Retinal pigment epithelial cell (primary cell): ENCODE measurements at regions not wholly inside any gene's neighbourhood (a gene's known extent, or its start where the extent isn't known, plus 50 kb on each side); places are given as distances from the start of the nearest gene placed in this dataset.
"Not testable (repeated sequence)": the region's sequence is repeated elsewhere in the genome, so short reads cannot be mapped to it uniquely, and the experiment has no call there.

Experiments used
- DNase-seq: peaks from one replicate; pipeline ENCODE4 v3.0.0-alpha.2; 2010; ENCODE audit warnings: low read depth
- H3K4me3 ChIP-seq: 2 replicates; pipeline ENCODE4 v1.5.1; 2011; ENCODE audit warnings: mild to moderate bottlenecking, low read length, control low read depth, moderate library complexity
- TF ChIP-seq, protein P1 (sequence below): conservative IDR thresholded peaks from 2 replicates; pipeline ENCODE4 v1.5.1; 2011; ENCODE audit warnings: low read depth, low read length, control low read depth, inconsistent platforms

DNA sequence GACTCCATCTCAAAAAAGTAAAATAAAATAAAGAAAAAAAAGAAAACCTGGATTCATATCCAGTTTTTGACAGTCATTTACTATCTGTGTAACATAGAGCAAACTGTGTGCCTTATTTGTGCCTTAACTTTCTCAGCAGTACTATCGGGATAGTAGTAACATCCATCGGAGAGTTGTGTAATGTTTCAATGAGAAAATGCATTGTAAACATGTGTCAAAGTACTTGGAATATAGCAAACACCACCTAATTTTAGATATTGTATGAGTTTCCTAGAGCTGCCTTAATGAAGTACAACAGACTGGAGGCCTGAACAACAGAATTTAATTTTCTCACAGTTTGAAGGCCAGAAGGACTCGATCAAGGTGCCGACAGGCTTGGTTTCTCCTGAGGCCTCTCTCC is 81.3 kb upstream of the CDC42EP3 start:
- DNase-seq, result no peak
- H3K4me3 ChIP-seq, result no peak overlapping the region
- TF ChIP-seq, protein P1, sequence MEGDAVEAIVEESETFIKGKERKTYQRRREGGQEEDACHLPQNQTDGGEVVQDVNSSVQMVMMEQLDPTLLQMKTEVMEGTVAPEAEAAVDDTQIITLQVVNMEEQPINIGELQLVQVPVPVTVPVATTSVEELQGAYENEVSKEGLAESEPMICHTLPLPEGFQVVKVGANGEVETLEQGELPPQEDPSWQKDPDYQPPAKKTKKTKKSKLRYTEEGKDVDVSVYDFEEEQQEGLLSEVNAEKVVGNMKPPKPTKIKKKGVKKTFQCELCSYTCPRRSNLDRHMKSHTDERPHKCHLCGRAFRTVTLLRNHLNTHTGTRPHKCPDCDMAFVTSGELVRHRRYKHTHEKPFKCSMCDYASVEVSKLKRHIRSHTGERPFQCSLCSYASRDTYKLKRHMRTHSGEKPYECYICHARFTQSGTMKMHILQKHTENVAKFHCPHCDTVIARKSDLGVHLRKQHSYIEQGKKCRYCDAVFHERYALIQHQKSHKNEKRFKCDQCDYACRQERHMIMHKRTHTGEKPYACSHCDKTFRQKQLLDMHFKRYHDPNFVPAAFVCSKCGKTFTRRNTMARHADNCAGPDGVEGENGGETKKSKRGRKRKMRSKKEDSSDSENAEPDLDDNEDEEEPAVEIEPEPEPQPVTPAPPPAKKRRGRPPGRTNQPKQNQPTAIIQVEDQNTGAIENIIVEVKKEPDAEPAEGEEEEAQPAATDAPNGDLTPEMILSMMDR, result no peak

DNA sequence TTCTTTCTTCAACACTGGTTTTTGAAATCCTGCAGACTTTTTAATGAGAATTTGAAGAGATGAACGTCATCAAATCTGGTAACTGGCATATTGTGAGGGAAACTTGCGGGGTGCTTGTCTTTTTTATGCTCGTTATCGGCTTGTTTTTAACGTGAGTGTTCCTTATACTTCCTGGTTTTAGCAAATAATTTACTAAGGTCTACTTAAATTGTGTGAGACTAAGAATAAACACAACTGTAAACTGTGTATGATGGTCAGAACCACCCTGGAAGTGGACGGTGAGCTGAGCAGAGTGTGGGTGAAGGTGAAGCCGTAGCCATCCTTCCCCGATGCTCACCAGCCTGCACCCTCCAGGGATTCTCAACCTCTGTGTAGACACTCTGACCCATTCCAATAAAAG is 82.3 kb upstream of the CDC42EP3 start:
- TF ChIP-seq, protein P1, result no peak
- H3K4me3 ChIP-seq, result no peak overlapping the region
- no peak for DNase-seq

DNA sequence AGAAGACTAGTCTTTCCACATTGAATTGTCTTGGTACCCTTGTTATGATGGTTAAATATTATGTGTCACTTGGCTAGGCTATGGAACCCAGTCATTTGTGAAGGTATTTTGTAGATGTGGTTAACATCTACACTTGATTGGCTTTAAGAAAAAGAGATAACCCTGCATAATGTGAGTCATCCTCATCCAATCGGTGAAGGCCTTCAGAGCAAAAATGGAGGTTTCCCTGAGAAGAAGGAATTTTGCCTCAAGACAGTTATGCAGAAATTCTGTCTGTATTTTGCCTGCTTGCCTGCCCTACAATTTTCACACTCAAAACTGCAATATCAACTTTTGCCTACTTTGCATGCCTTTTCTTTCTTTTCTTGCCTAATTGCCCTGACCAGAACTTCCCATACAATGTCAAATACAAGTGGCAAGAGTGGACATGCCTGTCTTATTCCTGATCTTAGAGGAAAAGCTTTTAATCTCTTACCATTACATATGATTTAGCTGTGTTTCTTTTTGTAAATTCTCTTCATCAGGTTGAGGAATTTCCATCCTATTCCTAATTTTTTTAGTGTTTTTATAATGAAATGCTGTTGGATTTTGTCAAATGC is 84.6 kb upstream of the CDC42EP3 start:
- not testable (repeated sequence) for H3K4me3 ChIP-seq, DNase-seq

DNA sequence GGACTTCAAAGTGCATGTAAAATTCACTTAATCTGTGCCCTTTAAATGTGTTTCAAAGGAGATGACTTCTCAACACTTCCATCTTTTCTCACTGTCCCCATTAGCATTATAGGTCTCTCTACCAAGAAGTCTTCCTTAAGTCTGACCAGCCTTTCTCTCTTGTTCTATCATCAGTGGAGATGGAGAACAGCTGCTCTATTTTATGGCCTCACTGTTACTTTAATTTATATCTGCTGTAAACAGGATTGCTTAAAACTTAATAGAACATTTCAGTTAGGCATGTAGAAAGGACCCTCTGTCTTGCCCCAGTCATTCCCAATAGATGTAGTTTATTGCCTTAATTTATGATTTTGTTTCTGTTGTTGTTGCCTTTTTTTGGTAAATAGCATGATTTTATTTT is 86.0 kb upstream of the CDC42EP3 start:
- DNase-seq, result not testable (repeated sequence)

DNA sequence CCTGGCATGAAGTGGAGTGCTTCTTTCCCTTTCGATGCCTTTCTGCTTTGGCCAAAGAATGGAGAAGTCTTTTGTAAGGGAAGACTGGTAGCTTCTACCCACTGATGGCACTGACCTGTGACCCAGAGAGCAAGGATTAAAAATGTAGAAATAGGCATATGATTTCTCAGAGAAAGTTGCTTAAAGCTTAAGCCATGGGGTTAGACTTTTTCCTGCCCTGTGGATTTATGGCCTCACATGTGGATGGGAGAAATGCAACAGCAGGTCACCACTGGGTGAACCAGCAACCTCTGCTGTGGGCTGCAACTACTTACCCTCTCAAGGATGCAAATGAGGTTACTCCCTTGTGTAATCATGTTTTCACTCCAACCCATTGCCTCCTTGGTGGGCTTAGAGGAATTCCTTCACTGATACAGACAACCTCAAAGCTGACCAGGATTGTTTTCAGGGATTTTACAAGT is 86.7 kb upstream of the CDC42EP3 start:
- H3K4me3 ChIP-seq, result not testable (repeated sequence)

More for the DNA sequence above, 86.0 kb upstream of the CDC42EP3 start:
- not testable (repeated sequence) for H3K4me3 ChIP-seq

DNA sequence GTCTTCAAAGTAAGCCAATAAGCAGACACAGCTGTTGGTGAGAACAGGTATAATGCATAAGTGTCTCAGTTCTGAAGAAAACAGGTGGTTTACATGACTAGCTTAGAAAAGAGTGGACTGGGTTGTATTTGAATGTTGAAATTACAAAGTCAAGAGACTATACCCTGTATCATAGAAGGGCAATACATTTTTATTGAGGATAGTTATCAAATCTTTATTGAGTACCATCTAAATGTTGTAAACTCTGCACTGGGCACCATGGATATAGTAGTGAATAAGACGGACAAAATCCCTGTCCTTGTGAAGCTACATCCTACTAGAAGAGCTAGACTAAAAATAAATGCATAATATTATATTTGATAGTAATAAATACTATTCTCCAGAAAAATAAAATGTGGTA is 88.5 kb upstream of the CDC42EP3 start:
- not testable (repeated sequence) for DNase-seq, H3K4me3 ChIP-seq

More for the DNA sequence above, 86.7 kb upstream of the CDC42EP3 start:
- DNase-seq, result not testable (repeated sequence)

DNA sequence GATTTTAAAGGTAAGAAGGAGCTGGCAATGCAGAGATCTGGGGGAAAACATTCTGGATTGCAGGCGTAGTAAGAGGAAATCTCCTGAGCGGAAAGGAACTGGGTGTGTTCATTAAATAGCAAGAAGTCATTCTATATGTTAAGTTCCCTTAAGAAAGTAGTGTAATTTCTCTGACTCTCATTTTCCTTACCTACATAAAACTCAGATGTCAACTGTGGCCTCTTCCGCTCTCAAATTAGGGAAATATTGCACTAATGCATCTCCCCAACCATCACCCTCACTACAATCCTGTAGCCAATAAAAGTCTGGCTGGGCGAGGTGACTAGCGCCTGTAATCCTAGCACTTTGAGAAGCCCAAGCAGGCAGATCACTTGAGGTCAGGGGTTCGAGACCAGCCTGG is 89.0 kb upstream of the CDC42EP3 start:
- DNase-seq, result no peak
- H3K4me3 ChIP-seq, result no peak overlapping the region
- TF ChIP-seq, protein P1, result no peak

DNA sequence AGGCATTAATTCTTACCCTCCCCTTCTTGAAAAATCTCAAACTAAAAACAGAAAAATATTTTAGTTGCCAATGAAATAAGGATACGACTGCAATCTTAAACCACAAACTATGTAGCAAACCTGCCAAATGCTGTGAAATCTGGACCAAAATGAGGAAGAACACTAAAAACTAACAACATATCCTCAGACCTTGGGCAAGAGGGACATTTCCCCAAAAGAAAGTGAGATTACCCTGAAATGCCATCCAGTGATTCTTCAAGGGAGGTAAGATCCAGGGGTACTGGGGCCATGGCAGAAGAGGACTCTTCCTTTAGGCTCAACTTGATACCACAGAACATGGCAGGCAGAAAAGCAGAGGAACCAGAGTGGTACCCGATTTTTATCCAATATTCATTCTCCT is 90.8 kb upstream of the CDC42EP3 start:
- H3K4me3 ChIP-seq, DNase-seq: not testable (repeated sequence)

DNA sequence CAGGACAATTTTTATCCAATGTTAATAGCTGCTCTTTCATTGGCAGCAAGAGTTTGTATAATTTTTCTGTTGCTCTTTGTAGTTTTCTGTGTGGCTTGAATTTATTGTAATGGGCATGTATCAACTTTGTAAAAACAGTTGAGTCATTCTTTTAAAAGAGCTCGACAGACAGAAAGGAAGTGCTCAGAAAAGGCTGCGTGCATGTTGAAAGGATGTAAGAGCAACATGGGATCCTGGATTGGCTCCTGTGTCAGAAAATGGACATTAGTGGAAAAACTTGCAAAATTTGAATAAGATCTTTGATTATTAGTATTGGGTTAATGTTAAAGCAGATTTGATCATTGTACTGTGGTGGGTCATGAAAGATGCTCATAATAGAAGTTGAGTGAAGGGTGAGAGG is 93.3 kb upstream of the CDC42EP3 start:
- DNase-seq, result no peak
- TF ChIP-seq, protein P1, result no peak
- no peak overlapping the region for H3K4me3 ChIP-seq

DNA sequence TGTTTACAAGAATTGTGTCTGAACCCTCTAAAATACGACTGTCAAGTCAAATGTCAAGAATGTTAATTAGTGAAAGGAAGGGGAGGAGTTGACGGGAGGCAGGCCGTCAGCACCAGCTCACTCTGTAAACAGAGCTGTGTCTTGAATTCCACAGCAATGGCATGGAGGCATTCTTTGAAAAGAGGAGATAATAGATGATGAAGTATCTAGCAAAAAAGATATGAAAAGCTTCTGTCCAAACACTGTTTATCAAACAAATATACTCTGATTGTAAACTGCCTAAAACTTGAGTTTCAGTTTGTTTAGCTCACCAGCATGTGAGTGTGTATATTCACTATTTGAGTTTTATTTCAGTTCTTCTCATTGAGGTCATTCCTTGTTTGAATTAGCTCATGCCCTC is 94.7 kb upstream of the CDC42EP3 start:
- no peak overlapping the region for H3K4me3 ChIP-seq
- no peak for DNase-seq
- TF ChIP-seq, protein P1, result no peak
